Skeletal muscle cell (primary cell): ENCODE measurements at regions not wholly inside any gene's neighbourhood (a gene's known extent, or its start where the extent isn't known, plus 50 kb on each side); places are given as distances from the start of the nearest gene placed in this dataset.

Experiments used
- DNase-seq: peaks from one replicate; pipeline ENCODE4 v3.0.0-alpha.2; 2010; ENCODE audit warnings: low read depth
- H3K4me3 ChIP-seq: 2 replicates; pipeline ENCODE4 v1.5.1; 2011; ENCODE audit warnings: low read depth, mild to moderate bottlenecking, control low read depth, low read length, moderate library complexity

DNA sequence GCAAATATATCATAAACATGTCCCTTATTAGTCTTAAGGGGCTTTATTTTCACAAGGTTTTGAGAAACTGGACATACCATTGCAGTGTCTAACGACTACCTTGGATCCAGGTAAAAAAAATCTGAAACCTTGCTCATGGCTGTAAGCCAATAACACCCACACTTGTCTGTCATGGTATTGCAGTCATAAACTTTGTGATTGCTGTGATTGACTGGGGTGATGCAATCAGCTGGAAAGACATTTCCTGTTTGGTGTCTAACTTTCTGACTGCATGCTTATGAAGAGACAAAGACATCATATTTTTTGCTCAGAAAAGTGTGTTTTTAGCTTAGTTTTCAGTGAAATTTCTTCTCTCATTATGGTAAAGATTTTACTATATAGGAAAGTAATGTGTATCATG, 635.0 kb downstream of the TSN start:
- peak; percentile 1 for DNase-seq
- no peak overlapping the region for H3K4me3 ChIP-seq

DNA sequence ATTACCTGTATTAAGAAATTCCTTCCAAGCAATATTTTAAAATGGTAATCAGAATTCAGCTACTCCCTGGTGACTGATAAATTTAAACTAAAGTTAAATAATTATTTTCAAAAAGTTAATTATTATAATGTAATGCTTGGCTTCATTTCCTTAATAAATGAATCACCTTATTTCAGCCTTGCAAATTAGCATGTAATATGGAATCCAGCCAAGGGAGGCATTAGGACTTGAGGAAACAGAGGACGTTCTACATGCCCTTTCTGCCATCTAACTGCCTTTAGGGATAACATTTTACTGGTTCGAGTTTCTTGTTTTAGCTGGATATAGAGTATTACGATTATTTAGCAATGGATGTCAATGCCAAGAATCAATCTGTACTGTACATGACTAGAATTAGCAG, 636.3 kb downstream of the TSN start:
- DNase-seq = no peak
- H3K4me3 ChIP-seq = no peak overlapping the region

DNA sequence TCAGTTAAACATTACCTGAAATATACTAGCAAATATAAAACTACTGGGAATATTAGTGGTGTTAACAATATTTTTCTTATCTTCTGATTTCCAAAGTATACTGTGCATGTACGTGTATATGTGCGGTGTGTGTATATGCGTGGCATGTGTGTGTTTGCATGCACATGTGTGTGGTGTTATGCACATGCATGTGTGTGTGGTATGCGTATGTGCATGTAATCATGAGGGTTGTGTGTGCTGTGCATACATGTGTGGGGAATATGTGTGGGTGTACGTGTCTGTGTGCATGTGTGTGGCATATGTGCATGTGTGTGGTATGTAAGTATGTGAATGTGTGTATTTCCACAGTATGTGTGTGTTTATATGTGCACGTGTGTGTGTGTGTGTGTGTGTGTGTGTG, 640.2 kb downstream of the TSN start:
- no peak for DNase-seq
- no peak overlapping the region for H3K4me3 ChIP-seq

DNA sequence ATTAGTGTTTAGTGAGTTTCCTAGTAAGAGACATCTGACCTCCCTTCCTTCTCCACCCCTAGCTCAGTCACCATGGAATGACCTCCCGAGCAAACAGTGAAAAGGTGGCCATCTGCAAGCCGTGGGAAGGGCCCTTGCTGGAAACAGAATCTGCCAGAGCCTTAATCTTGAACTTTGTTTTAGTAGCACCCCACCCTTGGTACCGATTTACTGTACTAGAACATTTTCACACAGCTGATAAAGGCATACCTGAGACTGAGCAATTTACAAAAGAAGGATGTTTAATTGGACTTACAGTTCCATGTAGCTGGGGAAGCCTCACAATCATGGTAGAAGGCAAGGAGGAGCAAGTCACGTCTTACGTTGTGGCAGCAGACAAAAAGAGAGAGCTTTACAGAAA, 655.8 kb downstream of the TSN start:
- no peak for DNase-seq
- H3K4me3 ChIP-seq = no peak overlapping the region

DNA sequence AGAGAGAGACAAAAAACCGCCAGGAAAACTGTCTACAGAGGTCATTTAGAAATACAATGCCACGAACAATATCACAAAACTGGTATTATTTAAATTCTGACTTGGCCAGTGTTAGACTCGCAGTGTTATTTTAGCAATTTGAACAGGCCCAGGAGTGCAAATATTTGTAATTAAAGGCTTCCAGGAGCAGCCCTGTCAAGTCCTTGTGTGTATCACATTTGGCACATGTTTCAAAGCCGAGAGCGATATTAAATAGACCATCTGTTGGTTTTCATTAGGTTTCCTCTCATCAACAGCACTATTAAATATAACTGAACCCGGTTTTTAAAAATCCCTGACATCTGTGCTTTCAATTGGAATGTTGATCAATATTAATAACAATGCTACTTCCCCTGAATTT, 656.9 kb downstream of the TSN start:
- no peak overlapping the region for H3K4me3 ChIP-seq

DNA sequence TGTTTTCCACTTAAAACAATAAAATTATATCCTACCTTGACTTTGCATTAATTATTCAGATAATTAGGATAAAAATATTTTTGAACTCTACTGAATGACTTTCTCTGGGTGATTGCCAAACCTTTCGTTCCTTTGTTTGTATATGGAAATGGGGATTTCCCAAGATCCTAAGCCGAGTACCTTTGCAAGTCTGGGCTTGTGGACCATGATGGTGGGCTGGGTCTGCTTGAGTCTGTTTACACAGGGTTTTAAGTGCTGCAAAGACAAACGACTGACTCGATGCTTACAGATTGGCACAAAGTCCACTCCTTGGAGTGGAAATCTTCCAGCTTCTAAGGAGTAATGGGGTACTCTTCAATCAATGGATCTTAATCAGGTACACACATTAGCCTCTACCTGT, 659.5 kb downstream of the TSN start:
- H3K4me3 ChIP-seq = no peak overlapping the region
- no peak for DNase-seq

More for the DNA sequence above, 656.9 kb downstream of the TSN start:
- no peak for DNase-seq

DNA sequence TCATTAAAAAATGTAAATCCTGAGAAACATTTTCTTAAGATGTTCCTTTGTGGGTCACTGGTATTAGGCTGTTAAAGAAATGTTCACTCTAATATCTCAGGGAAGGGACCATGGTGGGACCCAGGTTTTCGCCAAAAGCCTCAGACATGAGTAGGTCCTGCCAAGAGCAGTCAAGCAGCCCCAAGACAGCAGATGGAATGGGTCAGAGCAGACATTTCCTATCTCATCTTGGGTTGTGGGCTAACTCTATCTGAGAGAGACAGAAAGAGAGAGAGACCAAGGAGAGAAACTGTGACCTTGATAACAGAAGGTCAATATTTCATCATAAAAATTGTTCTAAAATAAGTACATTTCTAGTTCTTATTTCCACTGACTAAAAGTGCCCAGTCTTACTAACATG, 661.7 kb downstream of the TSN start:
- H3K4me3 ChIP-seq = no peak overlapping the region
- no peak for DNase-seq

DNA sequence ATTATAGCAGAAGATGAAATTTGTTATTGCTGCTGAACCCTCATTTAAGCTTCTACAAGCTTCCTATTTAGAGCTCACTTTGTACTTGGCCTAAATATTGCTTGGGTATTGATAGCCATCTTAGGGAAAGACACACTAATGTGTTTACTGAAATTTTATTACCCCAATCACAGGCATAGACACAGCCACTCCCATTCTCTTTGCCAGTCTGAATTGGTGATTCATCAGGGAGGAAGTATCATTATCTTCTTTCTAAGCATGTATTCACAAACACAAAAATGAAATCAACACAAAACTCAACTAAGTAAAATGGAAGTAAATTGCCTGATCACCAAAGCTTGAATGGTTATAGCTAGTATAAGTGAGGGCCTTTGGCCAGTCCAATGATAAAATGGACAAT, 666.3 kb downstream of the TSN start:
- no peak overlapping the region for H3K4me3 ChIP-seq
- no peak for DNase-seq

DNA sequence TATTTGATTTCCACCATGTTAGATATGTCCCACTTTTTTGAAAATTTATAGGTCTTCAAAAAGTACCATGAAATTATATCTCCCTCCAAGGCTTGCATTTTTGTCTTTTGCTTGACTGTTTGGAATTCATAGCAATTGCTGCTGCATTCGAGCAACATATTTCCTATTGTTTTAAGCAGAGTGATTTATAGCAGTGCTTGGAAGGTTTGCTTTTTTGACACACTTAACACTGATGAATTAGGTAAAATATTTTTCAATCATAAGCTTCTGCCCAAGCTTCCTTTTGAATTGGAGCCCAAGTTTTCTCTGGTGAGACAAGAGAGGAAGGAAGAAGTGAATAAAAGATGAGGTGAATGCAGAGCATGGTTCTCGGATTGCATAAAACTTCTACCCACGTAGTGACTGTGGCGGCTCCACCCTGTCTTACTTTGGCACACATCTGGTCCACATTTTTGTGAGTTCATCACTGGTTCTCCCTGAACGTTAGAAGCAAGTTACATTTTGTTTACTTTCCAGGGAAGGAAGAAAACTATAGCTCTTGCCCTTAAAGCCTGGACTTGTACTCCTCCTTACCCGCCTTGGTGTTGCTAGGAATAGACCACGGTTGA, 667.0 kb downstream of the TSN start:
- H3K4me3 ChIP-seq = no peak overlapping the region

DNA sequence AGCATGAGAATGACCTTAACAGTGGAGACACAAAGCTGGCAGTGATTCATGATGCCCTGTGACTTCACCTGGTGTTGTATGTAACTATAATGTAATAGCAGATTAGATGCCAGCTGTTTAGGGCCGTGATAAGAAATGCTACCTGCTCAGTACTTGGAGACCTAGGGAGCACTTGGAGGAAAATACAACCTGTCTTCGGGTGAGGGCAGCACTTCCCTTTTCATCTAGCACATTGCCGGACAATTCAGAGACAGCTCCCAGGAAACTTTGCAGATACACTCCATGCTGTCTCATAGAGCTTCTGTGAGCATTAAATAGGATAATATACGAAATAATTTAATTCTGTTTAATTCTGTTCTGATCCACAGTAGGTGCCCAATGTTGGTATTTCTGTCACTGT, 668.5 kb downstream of the TSN start:
- no peak overlapping the region for H3K4me3 ChIP-seq
- DNase-seq = no peak

More for the DNA sequence above, 667.0 kb downstream of the TSN start:
- DNase-seq = no peak

DNA sequence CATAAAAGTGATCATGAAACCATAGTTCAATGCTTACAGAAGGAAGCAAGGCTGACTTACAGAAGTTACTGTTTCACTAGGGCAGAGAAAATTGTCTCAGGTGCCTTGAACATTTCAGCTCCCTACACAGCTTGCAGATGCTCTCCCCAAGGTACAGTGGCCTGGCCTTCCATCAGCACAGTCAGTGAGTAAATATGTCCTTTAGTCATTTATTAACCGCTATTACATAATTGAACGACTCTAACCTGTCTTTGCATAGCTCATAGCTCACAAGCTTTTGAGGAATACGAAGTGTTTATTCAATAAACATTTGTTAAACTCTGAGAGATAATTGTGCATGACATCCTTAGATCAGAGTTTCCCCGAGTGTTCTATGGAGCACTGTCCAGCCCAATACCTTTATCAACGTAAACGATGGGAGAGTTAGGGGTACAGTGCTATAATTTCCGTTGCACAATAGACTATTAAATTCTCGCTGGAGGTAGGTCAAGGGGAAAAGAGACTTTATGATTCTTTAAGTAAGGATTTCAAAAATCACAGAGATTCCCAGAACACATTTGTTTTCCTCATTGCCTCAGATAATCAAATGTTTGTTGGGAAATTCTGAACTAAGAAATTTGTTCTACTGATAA, 677.8 kb downstream of the TSN start:
- DNase-seq = no peak
- H3K4me3 ChIP-seq = no peak overlapping the region

DNA sequence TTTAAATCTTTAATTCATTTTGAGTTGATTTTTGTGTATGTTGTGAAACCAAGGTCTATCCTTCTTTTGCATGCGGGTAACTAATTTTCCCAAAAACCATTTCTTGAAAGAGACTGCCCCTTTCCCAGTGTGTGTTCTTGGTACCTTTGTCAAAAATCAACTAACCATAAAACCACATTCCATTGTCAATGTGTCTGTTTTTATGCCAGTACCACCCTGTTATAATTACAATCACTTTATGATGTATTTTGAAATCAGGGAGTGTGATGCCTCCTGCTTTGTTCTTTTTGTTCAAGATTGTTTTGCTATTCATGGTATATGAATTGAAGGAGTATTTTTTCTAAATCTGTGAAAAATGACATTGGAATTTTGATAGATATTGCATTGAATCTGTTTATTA, 689.6 kb downstream of the TSN start:
- no peak for DNase-seq
- H3K4me3 ChIP-seq = no peak overlapping the region

DNA sequence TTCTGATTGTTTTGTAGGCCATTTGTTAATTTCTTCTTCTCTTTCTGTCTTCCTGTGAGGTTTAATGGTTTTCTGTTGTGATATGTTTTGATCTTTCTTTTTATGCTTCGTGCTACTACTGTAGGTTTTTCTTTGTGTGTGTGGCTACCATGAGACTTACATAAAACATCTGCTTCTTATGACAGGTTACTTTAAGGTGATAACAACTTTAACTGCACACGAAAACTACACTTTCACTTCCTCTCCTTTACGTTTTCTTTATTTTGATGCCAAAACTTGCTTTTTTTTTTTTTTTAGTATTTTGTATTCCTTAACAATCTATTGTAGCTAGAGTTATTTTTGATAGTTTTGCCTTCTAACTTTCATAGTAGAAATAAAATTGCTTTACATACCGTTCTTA, 691.3 kb downstream of the TSN start:
- no peak overlapping the region for H3K4me3 ChIP-seq
- DNase-seq = no peak

DNA sequence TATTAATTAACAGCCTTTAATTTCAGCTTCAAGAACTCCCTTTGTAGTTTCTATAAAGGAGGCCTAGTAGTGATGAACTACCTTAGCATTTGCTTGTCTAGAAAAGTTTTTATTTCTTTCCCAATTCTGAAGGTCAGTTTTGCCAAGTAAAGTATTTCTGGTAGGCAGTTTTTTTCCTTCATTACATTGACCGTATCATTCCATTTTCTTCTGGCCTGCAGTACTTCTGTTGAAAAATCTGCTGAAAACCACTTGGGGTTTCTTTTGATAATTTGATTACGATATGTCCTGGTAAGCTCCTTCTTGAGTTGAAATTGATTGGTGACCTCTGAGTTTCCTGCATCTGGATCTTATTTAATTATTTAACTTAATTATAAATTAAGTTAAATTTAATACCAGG, 691.8 kb downstream of the TSN start:
- DNase-seq = no peak
- H3K4me3 ChIP-seq = no peak overlapping the region

DNA sequence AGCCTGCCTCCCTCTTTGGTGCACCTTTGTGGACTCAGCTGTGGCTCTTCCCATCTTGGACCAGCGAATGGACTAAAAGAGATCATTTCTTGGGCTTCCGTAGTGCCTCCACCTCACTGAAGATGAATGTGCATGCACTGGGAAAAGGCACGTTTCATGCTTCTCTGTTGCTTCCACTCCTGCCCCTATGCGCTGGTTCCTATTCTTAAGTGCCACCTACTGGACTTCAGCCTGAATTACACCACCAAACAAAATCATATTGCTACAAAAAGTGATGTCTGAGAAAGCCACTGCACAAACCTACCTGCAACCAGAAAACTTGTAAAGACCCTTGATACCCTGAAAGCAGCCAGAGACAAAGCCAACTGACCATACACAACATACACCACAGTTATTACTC, 695.6 kb downstream of the TSN start:
- DNase-seq = peak; percentile 3
- no peak overlapping the region for H3K4me3 ChIP-seq

DNA sequence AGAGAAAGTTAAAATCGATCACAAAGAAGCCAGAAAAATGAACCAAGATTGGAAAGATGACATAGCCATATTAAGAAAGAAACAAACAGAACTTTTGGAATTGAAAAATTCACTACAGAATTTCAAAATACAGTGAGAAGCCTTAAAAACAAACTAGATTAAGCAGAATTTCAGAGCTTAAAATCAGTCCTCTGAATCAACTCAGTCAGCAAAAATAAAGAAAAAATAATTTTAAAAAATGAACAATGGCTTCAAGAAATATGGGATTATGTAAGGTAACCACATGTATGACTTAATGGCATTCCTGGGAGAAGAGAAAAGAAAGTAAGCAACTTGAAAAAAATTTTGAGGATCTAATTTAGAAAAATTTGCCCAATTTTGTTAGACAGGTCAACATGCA, 696.2 kb downstream of the TSN start:
- DNase-seq = no peak
- no peak overlapping the region for H3K4me3 ChIP-seq

DNA sequence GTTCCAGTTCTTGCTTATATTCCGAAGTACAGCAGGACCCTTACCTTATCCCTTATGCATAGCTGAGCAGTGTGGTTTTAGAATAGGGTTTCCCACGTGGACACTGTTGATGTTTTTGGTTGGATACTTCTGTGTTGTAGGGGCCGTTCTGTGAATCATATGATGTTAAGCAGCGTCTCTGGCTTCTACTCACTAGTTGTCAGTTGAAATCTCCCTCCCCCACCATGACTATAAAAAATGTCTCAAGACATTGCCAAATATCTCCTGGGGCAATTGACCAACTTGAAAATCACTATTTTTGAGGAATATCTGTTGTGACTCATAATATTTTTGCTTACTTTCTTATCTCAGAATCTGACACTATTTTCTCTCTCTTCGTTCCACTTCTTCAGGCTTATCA, 713.7 kb downstream of the TSN start:
- no peak for DNase-seq
- no peak overlapping the region for H3K4me3 ChIP-seq

DNA sequence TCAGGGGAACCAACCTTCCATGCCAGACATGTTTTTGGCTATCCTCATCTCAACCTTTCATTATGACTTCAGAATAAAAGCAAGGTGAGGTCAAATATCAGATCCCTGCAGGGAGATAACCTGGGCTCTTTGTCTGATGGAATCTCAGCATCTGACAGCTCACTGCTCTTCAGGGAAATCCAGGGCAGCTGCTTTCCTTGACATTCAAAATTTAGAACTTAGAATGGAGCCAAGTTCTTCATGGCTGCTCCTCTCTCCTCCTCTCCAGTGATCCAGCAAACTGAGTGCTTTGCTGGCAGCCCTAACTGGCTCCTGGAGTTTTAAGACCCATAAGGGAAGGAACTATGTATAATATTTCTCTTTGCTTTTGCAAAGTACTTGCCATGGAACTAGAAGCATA, 716.3 kb downstream of the TSN start:
- no peak overlapping the region for H3K4me3 ChIP-seq
- no peak for DNase-seq

DNA sequence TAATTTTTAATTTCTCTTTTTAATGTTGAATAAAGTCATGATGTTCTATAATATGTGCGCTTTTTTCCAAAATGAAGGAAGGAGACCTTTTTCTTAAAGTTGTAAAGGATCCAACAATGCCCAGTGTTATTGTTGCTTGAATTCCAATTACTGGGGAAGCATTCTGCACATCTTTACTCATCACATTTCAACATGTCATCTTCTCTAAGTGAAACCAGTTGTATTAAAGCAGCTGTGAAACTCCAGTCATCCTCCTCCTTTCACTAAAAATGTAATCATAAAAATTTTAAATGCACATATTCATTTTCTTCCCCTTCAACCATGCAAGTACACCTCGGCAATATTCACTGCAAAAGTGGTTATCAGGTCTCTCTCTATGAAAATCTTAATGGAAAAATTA, 722.7 kb downstream of the TSN start:
- no peak overlapping the region for H3K4me3 ChIP-seq
- DNase-seq = no peak

DNA sequence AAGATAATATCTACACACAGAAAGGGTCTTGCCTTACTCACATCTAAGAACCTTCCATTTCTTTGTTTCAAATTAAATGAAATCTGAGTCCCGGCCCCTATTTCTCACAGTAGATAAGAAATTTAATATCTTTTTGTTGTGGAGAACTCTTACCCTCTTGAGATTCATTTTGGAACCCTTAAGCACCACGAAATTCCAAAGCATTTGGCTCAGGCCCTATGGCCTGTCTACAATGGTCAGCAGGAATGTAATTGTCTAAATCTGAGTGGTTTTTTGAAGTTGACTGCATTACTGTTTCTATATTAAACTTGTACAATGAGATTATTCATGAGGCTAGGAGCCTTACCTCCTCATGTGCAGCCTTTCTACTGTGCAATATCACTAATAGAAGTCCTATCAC, 723.3 kb downstream of the TSN start:
- no peak overlapping the region for H3K4me3 ChIP-seq
- no peak for DNase-seq

DNA sequence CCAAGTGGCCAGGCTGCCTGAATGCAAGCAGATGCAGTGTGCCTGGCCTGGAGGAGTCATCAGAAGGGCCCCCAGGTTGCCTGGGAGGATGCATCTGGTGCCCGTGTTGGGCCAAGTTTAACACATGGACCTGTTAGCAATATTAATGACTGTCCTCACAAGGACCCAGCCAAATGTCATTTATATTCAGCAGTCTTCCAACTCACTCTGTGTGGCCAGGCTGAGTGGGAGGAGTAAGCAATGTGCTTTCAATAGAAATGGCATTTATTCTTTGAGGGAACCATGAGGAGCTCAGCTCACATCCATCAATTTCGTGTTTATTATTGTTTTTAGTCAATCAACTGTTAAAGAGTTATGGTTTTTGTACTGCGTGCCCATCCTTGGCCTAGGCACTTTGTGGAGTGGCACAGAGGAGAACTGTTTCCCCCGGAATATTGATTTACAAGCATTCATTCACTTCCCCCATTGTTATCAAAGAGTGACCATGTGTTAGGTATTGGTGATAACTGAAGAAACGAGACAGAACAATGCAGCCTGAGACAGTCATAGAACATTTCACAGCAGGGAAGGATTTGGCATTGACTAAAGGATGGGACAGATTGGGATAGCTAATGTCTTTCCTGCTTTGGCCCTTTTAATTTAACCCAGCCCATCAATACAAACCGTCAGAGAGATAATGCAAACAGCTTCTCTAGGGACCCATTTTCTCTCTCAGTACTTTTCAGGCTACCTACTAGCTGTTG, 725.2 kb downstream of the TSN start:
- H3K4me3 ChIP-seq = no peak overlapping the region
- no peak for DNase-seq
